ENCODE measurements at regions not wholly inside any gene's neighbourhood (a gene's known extent, or its start where the extent isn't known, plus 50 kb on each side); places are given as distances from the start of the nearest gene placed in this dataset.

GRCh38 chr17:77424585-77425344 lies 284.0 kb downstream of the SEC14L1 start:
- TF ChIP-seq TAF1 (IDR thresholded peaks at IDR 0.05; ENCODE audit: borderline replicate concordance, insufficient read depth, low read length) (no peak), REST (IDR thresholded peaks at IDR 0.05; ENCODE audit: insufficient read depth in 1 of 2, low read depth in 2 of 2, low read length in 2 of 2) (peak; percentile 53 to 67; a peak in 3 of 4 replicates)

- no peak for TF ChIP-seq SIN3A (IDR thresholded peaks at IDR 0.05; ENCODE audit: borderline replicate concordance, insufficient read depth, low read length)
- no peak for TF ChIP-seq FOXP2 (optimal IDR thresholded peaks at IDR 0.05; ENCODE audit: borderline replicate concordance, extremely low read depth, extremely low read length, insufficient read depth)
- TF ChIP-seq TAF1 (IDR thresholded peaks at IDR 0.05; ENCODE audit: borderline replicate concordance, insufficient read depth, low read length): no peak
Observed at GRCh38 chr17:77425348-77425747, 284.6 kb downstream of the SEC14L1 start.

GRCh38 chr17:77425791-77426641 lies 285.2 kb downstream of the SEC14L1 start:
- TF ChIP-seq FOXP2 (optimal IDR thresholded peaks at IDR 0.05; ENCODE audit: borderline replicate concordance, extremely low read depth, extremely low read length, insufficient read depth): no peak
- no peak for TF ChIP-seq TAF1 (IDR thresholded peaks at IDR 0.05; ENCODE audit: borderline replicate concordance, insufficient read depth, low read length)
- TF ChIP-seq SIN3A (IDR thresholded peaks at IDR 0.05; ENCODE audit: borderline replicate concordance, insufficient read depth, low read length): no peak
- no peak for TF ChIP-seq POLR2AphosphoS5 (IDR thresholded peaks at IDR 0.05; ENCODE audit: low read depth, low read length)
- no peak for TF ChIP-seq REST (IDR thresholded peaks at IDR 0.05; ENCODE audit: insufficient read depth in 1 of 2, low read depth in 2 of 2, low read length in 2 of 2)

GRCh38 chr17:77426676-77427386 lies 286.1 kb downstream of the SEC14L1 start:
- no peak for TF ChIP-seq POLR2AphosphoS5 (IDR thresholded peaks at IDR 0.05; ENCODE audit: low read depth, low read length)
- TF ChIP-seq FOXP2 (optimal IDR thresholded peaks at IDR 0.05; ENCODE audit: borderline replicate concordance, extremely low read depth, extremely low read length, insufficient read depth): no peak
- no peak for TF ChIP-seq TAF1 (IDR thresholded peaks at IDR 0.05; ENCODE audit: borderline replicate concordance, insufficient read depth, low read length)
- no peak for TF ChIP-seq SIN3A (IDR thresholded peaks at IDR 0.05; ENCODE audit: borderline replicate concordance, insufficient read depth, low read length)
- no peak for TF ChIP-seq REST (IDR thresholded peaks at IDR 0.05; ENCODE audit: insufficient read depth in 1 of 2, low read depth in 2 of 2, low read length in 2 of 2)

- TF ChIP-seq SIN3A (IDR thresholded peaks at IDR 0.05; ENCODE audit: borderline replicate concordance, insufficient read depth, low read length) (no peak), POLR2AphosphoS5 (IDR thresholded peaks at IDR 0.05; ENCODE audit: low read depth, low read length) (no peak), REST (IDR thresholded peaks at IDR 0.05; ENCODE audit: insufficient read depth in 1 of 2, low read depth in 2 of 2, low read length in 2 of 2) (peak in 1 of 2 experiments; percentile 46; a peak in 1 of 4 replicates), TAF1 (IDR thresholded peaks at IDR 0.05; ENCODE audit: borderline replicate concordance, insufficient read depth, low read length) (no peak), FOXP2 (optimal IDR thresholded peaks at IDR 0.05; ENCODE audit: borderline replicate concordance, extremely low read depth, extremely low read length, insufficient read depth) (no peak)
Observed at GRCh38 chr17:77427391-77427991, 286.7 kb downstream of the SEC14L1 start.

Data from PFSK-1 (cell line).